GM19452 (cell line): ENCODE measurements at regions not wholly inside any gene's neighbourhood (a gene's known extent, or its start where the extent isn't known, plus 50 kb on each side); places are given as distances from the start of the nearest gene placed in this dataset.
"Not testable (repeated sequence)": the region's sequence is repeated elsewhere in the genome, so short reads cannot be mapped to it uniquely, and the experiment has no call there.

Source experiments
- ATAC-seq: cut with Tn5 transposase; IDR thresholded peaks from one replicate; pipeline ENCODE4 v1.9.1; 2021; ENCODE audit not compliant: unreplicated experiment

DNA sequence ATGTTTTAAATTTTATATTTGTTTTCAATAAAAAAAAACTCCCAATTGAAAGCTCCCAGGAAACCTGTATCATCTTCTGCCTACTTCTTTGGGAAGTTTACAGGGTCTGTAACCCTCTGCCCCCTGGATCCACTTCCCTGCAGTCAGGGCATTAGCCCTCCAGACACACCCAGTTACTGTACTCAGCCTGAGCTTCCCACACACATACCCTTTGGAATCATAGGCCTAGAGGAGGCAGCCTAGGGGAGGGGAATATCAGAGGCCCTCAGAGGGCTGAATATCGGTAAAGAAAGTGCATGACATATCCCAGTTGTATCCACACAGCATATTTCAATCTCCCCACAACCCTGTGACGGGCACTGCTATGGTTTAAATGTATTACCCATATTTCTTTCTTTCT lies 56.2 kb upstream of the TFPI start:
- ATAC-seq = not testable (repeated sequence)

- no peak for ATAC-seq
These were observed 58.6 kb upstream of the TFPI start for GRCh38 chr2:187612857-187613256.

DNA sequence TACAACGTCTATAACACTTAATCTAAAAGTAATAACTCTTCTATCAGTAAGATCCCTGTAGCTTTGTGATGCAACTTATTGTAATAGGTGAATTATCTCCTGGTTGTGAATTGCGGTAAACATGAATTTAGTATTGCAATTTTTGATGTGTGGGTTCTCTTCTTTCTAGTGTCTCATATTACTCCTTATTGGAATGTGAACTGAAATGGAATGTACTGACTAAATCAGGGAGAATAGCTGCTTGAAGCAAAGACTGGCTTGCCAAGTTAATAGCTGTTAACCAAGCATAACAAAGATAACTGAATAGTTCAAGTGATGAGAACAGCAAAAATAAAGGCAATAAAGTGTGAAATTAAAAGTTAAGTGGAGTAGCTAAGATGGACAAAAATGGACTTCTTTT lies 60.5 kb upstream of the TFPI start:
- ATAC-seq = no peak

- ATAC-seq = no peak
These were observed 61.1 kb upstream of the TFPI start for GRCh38 chr2:187615364-187615763.

DNA sequence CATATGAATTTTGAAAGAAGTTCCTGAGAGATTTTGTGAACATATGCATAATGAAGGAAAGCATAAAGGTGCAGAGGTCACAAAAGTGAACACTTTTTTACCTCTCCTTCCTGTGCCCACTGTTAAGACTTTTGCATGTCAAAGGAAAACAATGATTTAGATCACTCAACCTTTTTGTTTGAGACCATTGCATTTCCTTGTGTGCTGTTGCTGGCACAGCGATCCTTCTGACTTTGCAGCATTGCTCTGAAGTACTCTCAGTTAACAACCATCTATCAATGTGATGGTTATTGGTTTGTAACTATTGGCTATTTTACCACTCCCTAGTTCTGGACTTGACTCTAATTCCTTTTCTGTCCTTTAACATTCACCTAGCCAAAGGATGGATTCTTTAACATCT lies 61.7 kb upstream of the TFPI start:
- no peak for ATAC-seq

- ATAC-seq = no peak
These were observed 62.9 kb upstream of the TFPI start for GRCh38 chr2:187617120-187617519.

- no peak for ATAC-seq
These were observed 63.7 kb upstream of the TFPI start for GRCh38 chr2:187617905-187618304.

DNA sequence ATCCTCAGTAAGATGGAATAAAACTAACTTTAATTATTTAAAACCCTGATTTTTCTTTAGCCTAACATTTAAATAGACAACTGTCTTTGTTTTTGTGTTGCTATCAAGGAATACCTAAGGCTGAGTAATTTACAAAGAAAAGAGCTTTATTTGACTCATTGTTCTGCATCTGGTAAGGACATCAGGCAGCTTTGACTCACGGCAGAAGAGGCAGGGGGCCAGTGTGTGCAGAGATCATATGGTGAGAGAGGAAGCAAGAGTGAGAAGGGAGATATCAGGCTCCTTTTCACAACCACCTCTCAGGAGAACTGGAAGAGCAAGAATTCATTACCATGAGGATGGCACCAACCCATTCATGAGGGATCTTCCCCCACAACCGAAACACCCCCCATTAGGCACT lies 64.6 kb upstream of the TFPI start:
- no peak for ATAC-seq

DNA sequence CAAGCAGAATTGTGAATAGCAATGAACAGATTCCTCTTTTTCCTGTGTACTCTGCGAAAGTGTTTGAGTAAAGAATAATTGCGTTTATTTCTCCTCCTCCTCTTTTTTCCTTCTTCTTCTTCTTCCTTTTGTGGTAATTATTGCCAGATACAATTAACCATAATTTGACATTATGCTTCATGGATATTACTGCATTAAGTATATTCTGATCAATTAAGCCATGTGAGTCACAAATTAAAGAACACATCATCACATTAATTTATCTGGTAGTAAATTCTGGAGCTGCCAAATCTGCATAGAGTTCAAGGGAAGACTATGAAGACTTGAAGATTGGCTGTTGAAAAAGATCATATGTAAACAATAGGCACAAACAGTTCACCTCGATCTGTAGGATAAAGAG lies 72.9 kb upstream of the TFPI start:
- no peak for ATAC-seq

DNA sequence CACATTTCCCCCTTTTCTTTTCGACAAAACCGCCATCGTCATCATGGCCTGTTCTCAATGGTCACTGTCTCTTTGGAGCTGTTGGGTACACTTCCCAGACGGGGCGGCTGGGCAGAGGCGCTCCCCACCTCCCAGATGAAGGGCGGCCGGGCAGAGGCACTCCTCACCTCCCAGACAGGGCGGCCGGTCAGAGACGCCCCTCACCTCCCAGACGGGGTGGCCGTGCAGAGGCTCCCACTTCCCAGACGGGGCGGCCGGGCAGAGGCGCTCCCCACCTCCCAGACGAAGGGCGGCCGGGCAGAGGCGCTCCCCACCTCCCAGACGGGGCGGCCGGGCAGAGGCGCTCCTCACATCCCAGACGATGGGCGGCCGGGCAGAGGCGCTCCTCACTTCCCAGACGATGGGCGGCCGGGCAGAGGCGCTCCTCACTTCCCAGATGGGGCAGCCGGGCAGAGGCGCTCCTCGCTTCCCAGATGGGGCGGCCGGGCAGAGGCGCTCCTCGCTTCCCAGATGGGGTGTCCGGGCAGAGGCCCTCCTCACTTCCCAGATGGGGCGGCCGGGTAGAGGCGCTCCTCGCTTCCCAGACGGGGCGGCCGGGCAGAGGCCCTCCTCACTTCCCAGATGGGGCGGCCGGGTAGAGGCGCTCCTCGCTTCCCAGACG lies 82.6 kb upstream of the TFPI start:
- ATAC-seq = not testable (repeated sequence)

DNA sequence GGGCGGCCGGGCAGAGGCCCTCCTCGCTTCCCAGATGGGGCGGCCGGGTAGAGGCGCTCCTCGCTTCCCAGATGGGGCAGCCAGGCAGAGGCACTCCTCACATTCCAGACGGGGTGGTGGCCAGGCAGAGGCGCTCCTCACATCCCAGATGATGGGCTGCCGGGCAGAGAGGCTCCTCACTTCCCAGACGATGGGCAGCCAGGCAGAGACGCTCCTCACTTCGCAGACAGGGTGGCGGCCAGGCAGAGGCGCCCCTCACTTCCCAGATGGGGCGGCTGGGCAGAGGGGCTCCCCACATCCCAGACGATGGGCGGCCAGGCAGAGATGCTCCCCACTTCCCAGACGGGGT lies 83.1 kb upstream of the TFPI start:
- ATAC-seq = not testable (repeated sequence)

DNA sequence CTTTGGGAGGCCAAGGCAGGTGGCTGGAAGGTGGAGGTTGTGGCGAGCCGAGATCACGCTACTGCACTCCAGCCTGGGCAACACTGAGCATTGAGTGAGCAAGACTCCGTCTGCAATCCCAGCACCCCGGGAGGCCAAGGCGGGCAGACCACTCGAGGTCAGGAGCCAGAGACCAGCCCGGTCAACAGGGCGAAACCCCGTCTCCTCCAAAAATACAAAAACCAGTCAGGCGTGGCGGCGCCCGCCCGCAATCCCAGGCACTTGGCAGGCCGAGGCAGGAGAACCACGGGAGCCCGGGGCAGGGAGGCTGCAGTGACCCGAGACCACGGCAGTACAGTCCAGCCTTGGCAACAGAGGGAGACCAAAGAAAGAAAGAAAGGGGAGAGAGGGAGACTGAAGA lies 83.5 kb upstream of the TFPI start:
- not testable (repeated sequence) for ATAC-seq

- ATAC-seq = no peak
These were observed 84.6 kb upstream of the TFPI start for GRCh38 chr2:187638840-187639239.

GRCh38 chr2:187640926-187641510 lies 86.8 kb upstream of the TFPI start:
- no peak for ATAC-seq

GRCh38 chr2:187642498-187642897 lies 88.3 kb upstream of the TFPI start:
- ATAC-seq = no peak

DNA sequence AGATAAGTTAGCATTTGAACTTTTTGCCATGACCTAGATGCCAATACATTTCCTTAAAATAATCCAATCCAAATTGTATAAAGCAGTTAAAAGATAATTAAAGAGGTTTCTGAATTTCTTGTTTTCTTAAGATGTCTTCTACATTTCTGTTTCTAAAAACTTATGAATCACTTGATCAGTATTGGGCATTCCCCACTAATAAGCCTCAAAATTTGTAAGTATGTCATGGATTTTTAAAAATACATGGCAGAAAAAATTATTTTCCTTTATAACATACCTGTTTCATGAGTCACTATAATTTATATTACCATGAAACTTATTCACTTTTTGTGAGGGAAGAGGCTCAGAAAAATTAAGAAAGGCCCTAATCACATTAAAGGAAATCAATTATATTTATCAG lies 90.3 kb upstream of the TFPI start:
- ATAC-seq = no peak

GRCh38 chr2:187644981-187645380 lies 90.7 kb upstream of the TFPI start:
- ATAC-seq = no peak

GRCh38 chr2:187646556-187646955 lies 92.3 kb upstream of the TFPI start:
- no peak for ATAC-seq

DNA sequence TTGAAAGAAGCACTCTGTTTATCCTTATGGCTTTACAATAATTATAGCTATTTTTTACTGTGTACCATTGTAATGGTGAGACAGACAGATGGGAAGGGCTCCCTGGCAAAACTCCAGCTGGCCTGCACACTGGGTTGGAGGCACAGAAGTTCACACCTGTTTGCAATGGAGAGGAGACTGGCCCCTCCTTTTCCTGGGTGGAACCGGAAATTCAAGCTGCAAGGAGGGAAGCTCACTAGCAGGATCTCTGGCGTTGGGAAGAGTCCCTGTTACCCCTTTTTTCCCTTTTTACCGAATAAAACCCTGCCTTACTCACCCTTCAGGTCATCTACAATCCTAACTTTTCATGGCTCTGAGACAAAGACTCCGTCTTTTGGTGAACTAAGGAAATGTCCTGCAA lies 100.3 kb upstream of the TFPI start:
- no peak for ATAC-seq

GRCh38 chr2:187655001-187655400 lies 100.8 kb upstream of the TFPI start:
- no peak for ATAC-seq

DNA sequence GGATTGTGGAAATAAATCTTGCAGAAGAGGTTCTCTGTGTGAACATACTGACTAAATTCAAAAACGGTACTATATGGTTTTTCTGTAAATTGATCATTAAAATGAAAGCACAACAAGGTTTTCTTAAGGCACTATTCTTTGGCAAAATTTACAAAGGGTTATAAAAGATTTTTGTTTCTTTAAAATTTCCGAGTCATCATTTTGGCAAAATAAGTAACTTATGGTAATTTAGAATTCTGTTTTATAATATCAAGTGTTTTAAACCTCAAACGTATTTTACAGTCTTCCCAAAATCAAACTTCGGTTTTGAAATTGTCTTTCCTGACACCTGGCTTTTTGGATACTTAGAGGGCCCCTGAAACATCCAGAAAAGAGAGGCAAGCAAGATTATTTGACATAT lies 101.9 kb upstream of the TFPI start:
- no peak for ATAC-seq

DNA sequence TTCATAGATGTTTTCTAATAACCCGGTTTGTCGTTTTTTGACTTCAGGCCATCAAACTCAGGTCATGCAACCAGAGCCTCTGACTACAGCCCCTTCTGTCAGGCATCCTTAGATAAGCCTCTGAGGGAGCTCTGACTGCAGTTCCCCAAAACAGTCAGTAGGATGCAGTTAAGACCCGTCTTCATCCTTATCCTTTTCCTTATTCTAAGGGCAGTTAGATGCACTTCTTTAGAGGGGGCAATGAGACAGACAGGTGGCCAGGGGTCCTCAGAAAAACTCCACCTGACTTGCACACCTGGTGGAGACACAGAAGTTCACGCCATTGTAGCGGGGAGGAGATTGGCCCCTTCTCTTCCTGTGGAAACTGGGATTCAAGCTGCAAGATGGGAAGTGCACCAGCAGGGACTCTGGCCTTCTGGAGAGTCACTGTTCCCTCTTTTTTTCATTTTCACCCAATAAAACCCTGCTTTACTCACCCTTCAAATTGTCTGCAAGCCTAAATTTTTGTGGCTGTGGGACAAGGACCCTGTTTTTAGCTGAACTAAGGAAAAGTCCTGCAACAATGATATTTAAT lies 104.8 kb upstream of the TFPI start:
- ATAC-seq = no peak

DNA sequence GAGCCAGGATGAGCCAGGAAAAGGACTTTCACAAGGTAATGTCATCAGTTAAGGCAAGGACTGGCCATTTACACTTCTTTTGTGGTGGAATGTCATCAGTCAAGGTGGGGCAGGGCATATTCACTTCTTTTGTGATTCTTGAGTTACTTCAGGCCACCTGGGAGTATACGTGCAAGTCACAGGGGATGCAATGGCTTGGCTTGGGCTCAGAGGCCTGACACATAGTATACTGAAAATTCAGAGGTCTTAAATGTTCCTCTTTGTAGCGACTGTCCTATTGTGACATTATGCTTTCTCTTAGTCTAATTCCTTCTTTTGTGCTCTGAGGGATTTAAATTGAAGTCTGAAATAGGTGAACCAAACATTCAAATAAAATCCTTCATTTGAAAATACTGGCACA lies 121.8 kb upstream of the TFPI start:
- ATAC-seq = not testable (repeated sequence)
